Inflammatory macrophage (primary cell): ENCODE measurements at regions not wholly inside any gene's neighbourhood (a gene's known extent, or its start where the extent isn't known, plus 50 kb on each side); places are given as distances from the start of the nearest gene placed in this dataset.

Experiments used
- DNase-seq, 2 donors: peaks; one replicate each; pipeline ENCODE4 v3.0.0-alpha.2; 2020 to 2022

DNA sequence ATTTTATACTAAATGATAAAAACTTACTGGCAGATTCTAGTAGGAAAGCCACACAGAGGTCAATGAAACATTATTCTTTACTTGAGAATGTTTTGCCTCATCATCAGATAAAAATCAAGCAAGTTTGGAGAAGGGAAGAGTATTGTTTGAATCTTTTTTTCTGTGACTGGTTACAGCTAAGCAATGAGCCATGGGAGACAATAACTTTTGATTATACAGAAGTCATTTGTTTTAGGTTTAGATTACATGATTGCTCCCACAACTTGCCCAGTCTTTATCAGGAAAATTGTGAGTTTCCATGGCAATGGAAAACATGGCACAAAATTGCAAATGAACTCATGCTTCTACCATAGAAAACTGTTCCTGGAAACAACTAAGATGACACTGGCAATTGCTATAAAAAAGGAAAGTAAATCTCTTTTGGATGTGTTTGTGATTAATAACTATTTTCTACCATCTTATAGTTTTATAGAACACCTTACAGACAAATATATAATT is 476.8 kb downstream of the MBD2 start:
- no peak for DNase-seq

DNA sequence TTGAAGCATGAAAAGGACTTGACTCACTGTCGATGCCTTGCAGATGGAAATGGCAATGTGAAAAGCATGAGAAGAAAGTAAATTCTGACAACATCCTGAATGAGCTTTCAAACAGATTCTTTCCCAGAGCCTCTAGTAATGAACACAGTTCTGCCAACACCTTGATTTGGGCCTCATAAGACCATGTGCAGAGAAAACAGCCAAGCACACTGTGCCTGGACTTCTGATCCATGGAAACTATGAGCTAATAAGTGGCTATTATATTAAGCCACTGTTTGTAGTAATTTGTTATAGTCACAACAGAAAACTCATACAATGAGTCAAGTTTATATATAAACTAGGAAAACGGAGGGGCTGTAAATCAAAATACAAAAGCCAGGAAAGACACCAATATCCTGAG is 477.3 kb downstream of the MBD2 start:
- DNase-seq, result no peak

DNA sequence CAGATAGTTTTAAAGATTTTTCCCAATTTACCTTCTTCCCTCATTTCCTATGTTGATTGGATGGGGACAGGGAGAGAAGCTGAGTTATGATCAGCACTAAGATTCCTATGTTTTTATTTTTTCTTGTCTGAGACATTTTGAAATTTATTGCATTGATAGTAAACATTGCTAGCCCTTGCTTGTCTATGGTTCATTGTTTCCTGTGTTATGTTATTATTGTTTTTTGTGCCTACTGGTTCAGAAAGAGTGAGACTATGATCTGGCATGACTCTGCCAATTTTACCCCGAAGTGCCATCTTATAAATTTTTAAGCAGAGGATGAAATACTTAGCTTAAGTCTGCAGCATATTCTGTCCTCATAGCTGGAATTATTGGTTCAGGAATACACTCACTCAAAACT is 478.5 kb downstream of the MBD2 start:
- no peak for DNase-seq

DNA sequence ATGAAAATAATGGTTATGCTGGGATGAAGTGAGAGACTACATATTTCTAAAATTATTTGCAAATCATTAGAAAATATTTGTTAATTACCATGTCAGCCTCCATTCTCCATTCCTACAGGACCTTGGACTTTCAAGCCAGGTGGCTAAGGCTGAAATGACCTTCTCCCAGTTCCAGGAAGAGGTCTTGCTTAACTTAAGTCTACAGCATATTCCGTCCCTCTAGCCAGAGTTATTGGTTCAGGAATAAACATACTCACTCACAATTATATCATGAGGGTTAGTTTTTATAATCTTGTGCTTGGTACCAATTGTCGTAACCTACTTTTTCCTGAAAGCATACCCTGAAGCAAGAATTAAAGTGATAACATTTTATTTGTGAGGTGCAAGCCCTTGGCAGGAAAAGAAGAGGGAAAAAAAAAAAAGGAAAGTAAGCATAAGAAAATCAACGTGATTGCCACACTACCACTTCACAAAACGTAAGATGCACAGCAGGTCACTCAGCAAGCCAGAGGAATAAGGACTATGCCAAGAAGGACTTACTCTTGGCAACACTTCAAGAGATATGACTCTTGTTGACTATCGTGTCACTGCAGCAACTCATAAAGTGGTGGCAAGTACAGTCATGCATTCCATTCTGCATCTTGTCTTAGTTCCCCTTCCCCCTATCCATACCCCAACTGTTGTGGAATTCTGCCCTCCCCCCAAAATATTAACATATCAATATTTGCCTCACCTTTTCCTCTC is 479.1 kb downstream of the MBD2 start:
- no peak for DNase-seq

DNA sequence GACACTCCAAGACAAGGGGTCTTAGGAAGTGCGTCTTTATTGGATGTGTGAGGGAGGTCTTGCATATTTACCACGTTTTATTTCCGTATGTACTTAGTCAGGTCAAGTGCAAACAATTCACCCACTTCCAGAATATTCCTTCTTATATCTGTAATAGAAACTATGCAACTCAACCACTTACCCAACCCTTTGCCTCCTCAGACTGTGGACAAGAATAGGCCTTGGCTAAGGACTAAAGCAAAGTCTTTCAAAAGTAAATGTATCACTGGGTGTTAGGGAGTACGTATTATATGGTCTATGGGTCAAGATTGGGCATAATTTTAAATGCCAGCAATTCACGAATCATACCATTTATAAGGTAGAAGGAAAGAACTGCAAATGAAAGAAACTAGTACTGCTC is 484.8 kb downstream of the MBD2 start:
- DNase-seq, result no peak

DNA sequence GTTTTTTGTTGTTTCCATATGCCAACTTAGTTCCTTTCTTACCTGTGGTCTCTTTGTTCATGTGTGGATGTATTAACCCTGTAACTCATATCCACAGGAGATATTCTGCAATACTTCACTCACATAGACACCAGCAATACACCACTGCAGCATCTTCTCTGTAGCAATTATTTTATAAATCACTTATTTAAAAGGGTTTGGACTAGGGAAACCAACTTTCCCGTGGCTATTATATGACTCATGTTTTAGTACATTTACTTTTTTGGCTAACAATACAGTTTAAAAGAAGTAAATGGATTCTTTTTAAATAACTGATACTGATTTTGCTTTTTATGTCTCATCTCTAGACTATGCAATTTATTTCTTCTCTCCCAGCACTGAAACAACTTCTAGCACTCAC is 488.9 kb downstream of the MBD2 start:
- DNase-seq, result no peak

DNA sequence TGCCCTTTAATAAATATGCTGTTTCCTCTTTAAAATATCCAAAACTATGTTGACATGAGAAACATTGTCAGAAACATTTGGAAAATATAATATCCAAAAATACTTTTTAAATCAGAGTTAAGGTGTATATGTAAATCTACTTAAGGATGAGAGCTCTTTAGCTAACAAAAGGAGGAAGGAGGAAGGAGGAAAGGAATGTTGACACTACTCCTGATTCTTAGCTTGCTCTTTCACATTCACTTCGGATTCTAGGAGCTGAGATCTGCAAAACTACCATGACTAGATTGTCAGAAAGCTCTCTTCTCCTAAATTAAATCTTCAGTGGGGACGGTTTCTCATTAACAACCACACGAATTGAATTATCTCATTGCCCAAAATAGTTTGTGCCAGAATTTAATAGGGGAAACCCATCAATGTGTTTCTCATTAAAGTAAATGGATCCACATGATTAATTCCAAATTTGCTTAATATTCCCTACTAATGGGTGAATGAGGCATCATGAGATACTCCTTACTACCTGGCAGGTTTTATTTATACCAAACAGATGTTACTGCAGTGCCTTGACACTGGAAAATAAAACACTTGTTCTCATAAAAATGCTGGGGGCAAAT is 509.1 kb downstream of the MBD2 start:
- DNase-seq, result no peak

DNA sequence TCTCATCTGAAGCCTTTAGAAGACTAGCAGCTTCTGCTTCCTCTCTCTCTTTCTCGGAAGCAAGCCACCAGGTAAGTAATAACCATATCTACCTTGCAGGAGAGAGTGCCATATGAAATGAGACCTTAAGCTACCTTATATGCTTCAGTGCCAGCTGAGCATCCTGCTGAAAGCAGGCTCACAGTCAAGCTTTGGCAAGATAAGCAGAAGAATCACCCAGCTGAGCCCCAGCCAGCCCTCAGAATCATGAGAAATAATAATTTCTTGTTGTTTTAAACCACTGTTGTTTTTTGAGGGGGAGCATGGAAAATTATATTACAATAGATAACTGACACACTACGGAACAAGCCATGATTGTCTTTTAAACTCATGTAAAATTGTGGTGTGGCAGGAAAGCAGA is 514.4 kb downstream of the MBD2 start:
- DNase-seq, result no peak

DNA sequence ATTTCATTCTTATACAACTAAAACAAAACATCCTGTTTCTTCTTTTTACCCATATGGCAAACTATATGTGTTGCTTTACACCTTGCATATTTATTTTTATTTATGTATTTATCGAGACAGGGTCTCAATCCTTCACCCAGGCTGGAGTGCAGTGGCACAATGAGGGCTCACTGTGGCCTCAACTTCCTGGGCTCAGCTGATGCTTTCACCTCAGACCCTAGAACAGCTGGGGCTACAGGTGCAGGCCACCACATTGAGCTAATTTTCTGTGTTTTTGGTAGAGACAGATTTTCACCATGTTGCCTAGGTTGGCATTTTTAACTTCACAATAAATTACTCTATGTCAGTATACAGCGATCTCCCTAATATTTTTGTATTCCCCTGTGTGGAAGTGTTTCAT is 522.0 kb downstream of the MBD2 start:
- no peak for DNase-seq

DNA sequence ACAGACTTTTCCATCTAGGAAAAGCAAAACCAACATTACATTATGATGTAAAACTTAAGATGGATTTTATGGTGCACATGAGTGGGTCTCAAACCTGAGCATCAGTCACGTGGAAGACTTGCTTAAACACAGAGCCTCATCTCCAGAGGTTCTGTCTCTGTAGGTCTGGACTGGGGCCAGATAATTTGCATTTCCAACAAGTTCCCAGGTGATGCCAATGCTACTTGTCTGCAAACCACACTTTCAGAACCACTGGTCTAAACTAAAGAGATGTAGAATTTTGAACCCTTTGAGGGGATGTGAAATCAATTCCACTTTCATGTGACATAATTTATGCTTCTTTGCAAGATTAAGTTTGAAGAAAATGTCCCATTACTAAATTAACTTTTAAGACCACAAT is 522.8 kb downstream of the MBD2 start:
- no peak for DNase-seq

DNA sequence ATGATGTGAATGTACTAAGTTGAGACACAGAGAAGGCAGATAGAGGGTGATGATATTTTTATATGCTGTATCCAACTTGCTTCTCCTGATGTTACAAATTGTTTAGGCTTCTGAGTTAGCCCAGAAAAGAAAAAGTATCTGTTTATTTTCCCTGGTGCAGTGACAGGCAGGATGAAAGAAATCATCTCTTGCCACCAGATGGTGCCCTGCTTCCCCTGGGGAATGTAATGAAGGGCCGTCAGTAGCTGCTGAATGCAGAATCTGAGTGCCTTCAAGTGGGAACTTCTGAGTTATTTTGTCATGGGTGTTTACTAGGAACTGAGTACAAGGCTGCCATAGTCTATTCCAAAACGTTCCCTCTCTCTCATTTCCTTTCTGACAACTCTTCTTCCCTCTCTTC is 525.6 kb downstream of the MBD2 start:
- peak in 1 of 2 donors; percentile 3 for DNase-seq

DNA sequence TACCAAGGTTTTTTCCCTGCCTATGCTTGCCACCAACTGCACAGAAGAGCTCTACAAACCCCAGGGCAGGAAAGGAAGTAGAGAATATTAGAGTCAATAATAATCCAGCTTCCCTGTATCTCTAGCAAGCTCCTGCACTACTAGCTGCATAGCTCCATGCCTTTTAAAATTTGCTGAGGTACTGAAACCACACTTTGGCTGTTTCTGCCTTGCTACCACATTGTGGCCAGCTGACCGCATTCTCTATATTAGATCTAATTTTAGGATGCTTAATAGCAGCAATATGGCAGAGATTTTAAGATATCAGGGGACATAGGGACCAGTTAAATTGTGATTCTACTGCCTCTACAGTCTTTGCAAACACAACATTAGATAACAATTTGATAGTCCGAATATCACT is 534.6 kb downstream of the MBD2 start:
- DNase-seq, result no peak

DNA sequence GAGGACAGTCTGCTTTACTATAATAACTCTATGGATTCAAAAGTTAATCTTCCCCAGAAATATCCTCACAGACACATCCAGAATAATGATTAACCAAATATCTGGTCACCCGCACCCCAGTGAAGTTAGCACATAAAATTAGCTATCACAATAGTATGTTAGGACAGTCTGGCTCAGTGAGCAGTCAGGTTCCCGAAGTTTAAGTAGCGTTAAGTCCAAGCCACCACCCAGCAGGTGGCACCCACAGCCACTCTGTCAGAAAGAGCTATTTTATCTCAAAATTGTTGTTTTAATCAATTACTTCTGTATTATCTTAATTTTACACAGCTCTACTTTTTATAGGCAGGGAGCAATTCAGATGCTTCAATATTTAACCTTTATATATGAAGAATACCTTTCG is 537.5 kb downstream of the MBD2 start:
- DNase-seq, result no peak

DNA sequence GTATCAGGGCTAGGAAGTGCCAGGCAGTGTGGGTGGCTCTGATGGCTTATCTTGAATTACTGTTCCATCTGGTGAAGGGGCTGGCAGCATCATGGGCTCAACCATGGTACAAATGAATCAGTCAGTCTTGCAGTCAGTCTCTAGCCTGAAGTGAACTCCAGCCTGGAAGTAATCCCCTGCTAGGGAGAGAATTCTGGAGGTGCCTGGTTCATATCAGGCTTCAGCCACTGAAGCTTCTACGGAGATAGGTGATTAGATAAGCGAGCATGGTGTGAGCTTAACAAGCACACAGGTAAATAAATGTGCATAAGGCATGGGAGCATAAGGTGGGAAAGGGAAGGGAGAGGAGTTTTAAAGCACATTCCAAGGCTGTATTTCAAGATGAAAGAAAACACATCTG is 541.7 kb downstream of the MBD2 start:
- no peak for DNase-seq

DNA sequence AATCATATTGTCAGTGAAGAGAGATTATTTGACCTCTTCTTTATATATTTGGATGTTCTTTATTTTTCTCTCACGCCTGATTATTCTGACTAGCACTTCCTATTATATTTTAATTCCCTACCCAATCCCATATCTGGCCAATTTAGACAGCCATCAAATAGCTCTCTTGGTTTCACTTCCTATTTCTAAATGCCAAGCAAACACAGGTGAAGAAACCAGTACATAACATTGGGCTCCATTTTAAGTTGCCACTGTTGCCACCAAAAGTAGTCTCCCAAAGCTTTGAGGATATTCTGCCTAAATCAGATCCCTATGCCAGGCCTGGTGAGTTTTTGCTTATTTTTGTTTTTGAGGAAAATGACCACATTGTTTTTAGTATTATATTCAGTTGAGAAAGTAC is 547.0 kb downstream of the MBD2 start:
- no peak for DNase-seq

DNA sequence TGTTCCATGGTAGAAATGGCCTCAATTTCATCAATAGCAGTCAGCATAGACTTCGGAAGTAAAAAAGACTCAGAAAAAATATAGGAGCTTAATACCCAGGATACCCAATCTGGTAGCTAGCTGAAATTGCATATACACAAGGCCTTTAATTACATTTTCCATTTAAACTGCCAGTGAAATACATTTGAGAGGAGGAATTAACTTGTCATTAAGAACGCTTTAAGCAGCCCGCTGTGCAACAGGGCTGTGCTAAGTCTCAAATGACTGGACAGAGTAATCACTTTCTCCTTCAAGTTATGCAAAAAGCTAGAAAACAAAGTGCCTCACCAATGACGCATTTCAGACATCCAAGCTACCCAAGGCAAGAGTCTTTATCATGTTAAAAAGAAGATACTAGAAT is 558.8 kb downstream of the MBD2 start:
- DNase-seq, result no peak

DNA sequence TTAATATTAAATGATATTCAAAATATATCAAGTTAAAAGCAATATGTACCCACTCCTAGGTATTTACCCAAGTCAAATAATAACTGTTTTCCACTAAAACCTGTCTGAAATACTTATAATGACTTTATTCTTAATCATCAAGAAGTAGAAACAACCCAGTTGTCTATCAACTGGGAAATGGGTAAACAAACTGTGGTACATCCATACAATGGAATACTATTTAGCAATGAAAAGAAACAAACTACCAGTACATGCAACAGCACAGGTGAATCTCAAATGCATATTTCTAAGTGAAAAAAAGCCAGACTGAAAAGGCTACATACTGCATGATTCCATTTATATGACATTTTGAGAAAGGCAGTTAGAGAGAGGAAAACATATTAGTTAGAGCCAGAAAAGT is 559.9 kb downstream of the MBD2 start:
- DNase-seq, result no peak

DNA sequence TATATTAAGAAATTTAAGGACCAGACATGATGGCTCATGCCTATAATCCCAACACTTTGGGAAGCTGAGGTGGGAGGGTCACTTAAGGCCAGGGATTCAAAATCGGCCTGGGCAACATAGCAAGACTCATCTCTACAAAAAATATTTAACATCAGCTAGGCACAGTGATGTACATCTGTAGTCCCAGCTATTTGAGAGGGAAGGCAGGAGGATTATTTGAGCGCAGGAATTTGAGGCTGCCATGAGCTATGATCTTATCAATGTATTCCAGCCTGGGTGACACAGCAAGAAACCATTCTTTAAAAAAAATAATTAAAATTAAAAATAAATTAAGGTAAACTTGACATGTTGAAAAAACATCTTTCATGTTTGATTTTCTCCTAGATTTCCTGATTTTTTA is 564.2 kb downstream of the MBD2 start:
- DNase-seq, result no peak

DNA sequence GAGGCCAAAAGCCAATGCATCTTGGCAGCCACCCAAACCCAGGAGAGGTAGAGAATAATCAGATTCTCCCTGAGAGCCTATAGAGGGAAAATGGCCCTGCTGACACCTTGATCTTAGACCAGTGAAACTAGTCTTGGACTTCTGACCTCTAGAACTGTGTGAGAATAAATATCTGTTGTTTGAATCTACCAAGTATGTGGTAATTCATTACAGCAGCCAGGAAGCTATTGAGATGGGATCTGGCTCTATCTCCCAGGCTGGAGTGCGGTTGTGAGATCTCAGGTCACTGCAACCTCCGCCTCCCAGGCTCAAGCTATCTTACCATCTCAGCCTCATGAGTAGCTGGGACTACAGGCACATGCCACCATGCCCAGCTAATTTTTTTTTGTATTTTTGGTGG is 567.2 kb downstream of the MBD2 start:
- DNase-seq, result no peak

DNA sequence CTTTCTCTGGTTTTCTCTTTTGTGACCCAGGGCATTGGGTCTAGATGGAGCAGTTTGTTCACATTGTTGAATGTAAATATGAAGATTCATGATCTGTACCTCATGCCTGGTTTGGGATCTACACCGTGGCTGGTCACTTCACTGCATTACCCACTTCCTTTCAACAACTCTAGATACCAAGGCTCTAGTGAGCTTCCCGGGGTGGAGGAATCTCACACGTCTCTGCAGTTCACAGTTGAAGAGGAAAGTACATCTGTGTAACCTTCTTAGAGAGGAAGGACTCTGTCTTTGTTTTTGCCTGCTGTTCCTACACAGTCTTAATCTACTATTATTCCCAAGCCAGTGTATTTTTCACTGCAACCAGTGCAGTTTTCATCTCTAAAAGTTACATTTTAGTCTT is 574.8 kb downstream of the MBD2 start:
- no peak for DNase-seq

DNA sequence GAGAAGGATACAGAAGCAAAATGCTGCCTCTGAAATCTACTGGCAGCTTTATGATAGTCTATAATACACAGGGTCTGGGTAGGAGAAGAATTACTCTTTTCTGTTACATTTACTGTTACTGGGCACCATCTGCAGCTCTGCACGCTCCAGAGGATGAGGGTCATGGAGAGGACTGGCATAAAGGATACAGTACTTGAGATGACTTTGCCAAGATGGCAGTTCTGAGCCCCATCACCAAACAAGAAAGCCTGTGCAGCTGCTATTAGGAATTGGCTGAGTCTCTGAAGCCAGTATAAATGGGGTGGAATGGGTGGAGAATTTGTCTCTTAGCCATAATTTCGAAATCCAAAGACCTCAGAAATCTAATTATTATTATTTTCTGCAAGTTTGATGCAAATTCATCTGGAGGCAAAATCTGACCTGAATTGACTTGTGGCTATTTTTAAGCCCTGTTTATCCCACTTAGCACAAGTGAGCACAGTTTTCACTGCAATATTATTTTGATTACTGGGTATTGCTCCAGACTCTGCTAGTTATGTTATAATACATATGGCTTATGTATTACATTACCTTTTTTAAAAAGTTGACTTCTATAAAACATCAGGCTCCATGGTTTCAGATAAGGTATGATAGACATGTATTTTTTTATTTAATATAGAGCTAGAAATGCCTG is 579.5 kb downstream of the MBD2 start:
- no peak for DNase-seq

DNA sequence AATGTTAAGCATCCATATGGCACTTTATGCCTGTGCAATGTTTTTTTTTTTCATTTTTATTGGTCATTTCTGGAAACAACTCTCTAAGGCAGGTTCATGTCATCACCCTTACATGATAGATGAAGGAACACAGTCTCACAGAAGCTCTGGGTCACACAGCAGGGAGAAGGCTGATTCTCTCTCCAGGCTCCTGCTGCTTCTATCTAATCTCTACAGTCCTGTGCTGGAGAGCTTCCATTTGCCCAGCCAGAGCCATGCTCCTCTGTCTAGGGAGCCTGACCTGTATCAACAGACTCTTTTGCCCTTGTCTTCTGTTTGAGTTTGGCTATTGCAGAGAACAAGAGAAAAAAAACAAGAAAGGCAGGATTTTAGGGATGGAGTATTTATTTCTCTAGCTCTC is 584.8 kb downstream of the MBD2 start:
- DNase-seq, result no peak

DNA sequence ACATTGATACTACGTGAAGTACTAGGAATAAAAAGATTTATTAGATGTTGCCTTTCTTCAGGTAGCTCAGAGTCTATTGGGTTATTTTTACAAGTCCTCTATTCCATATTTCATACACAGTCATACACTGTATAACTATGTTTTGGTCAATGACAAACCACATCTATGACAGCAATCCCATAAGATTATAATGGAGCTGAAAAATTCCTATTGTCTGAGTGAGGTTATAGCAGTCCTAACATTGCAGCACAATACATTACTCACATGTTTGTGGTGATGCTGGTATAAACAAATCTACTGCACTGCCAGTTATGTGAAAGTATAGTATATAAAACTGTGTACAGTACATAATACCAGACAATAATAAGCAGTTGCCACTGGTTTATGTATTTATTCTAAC is 595.1 kb downstream of the MBD2 start:
- DNase-seq, result no peak

DNA sequence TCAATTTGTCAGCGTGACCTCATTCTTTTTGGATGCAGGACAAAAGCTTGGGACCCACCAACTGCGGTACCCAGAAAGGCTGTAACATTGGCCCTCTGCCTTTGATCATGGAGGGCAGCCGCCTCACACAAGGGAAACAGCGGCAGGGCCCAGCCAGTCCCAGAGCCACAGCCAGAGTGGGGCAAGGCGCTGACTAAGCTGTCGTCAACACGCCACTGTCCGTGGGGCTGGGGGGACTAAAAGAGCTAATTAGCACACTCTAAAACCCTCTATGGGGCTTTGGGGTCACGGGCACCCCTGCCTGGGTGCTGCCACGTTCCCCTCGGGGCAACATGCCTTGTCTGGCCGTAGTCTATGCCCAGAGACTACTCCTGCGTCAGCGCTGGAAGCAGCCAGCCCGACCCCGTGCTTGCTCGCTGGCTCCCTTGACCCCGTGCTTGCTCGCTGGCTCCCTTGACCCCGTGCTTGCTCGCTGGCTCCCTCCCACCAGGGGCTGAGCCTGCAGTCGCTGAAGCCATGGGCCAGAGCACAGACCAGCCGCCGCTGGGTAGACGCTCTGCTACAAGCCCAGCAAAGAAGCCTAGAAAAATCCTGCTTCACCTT is 598.4 kb downstream of the MBD2 start:
- DNase-seq, result no peak
